Erythroblast (primary cell): ENCODE measurements at regions not wholly inside any gene's neighbourhood (a gene's known extent, or its start where the extent isn't known, plus 50 kb on each side); places are given as distances from the start of the nearest gene placed in this dataset.

Source experiments
- GATA1 ChIP-seq: IDR thresholded peaks from 2 replicates; pipeline ENCODE4 v1.6.1; 2011; ENCODE audit warnings: low read depth, mild to moderate bottlenecking, control low read depth, low read length, moderate library complexity
- POLR2A ChIP-seq: IDR thresholded peaks from 2 replicates; pipeline ENCODE4 v1.6.1; 2011; ENCODE audit warnings: mild to moderate bottlenecking, low read length

DNA sequence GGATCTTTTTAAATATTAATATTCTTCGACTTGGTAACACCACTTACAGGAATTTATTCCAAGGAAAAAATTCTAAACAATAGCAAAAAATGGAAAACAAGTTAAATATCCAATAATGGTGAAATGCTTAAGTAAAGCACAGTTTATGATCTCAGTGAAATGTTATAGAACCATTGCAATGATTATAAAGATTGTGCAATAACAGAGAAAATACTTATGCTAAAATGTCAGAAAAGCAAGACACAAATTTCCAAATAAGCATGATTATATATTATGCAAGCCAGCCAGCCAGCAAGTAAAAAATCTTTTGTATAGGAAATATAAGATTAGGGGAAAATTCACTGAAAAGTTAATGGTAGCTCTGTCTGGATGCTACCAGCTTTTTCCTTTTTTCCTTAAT lies 102.7 kb upstream of the EFNA5 start:
- no peak for TF ChIP-seq POLR2A
- TF ChIP-seq GATA1, result no peak
